SK-N-MC (cell line): ENCODE measurements at regions not wholly inside any gene's neighbourhood (a gene's known extent, or its start where the extent isn't known, plus 50 kb on each side); places are given as distances from the start of the nearest gene placed in this dataset.
A peak's percentile ranks its signal among the peaks of the same experiment; 100 is the strongest.

Source experiments
- DNase-seq: peaks from one replicate; pipeline ENCODE4 v3.0.0-alpha.2; 2011; ENCODE audit warnings: low read depth, low spot score
- H3K27ac ChIP-seq: fragments of 200-600 bp; sonication (generic); 2 replicates; pipeline ENCODE4 v1.5.1; 2016; ENCODE audit warnings: mixed run types
- H3K36me3 ChIP-seq: fragments of 200-600 bp; sonication (generic); 2 replicates; pipeline ENCODE4 v1.6.1; 2017; ENCODE audit warnings: antibody characterized with exemption, low read length, mixed read lengths; ENCODE audit not compliant: insufficient read depth
- H3K4me3 ChIP-seq: fragments of 200-600 bp; sonication (generic); 2 replicates; pipeline ENCODE4 v1.5.1; 2016
- H3K9ac ChIP-seq: fragments of 200-600 bp; sonication (generic); 2 replicates; pipeline ENCODE4 v1.8.0; 2017; ENCODE audit warnings: mixed run types, mixed read lengths; ENCODE audit not compliant: insufficient read length
- H3K9me3 ChIP-seq: fragments of 200-600 bp; sonication (generic); 2 replicates; pipeline ENCODE4 v1.6.1; 2017; ENCODE audit warnings: low read depth, mild to moderate bottlenecking, antibody characterized with exemption, low read length, moderate library complexity, mixed read lengths
- EZH2 ChIP-seq: fragments of 200-600 bp; sonication (generic); IDR thresholded peaks from one replicate; pipeline ENCODE4 v1.6.1; 2017; ENCODE audit warnings: antibody characterized with exemption
- FOXP2 ChIP-seq: optimal IDR thresholded peaks from 2 replicates; pipeline ENCODE3; 2011; ENCODE audit warnings: mild to moderate bottlenecking, moderate library complexity; ENCODE audit not compliant: insufficient read depth; ENCODE audit errors: extremely low read length, control extremely low read depth
- POLR2AphosphoS5 ChIP-seq: IDR thresholded peaks from 2 replicates; pipeline ENCODE4 v1.6.1; 2012; ENCODE audit warnings: mild to moderate bottlenecking, low read depth, low read length, borderline replicate concordance

DNA sequence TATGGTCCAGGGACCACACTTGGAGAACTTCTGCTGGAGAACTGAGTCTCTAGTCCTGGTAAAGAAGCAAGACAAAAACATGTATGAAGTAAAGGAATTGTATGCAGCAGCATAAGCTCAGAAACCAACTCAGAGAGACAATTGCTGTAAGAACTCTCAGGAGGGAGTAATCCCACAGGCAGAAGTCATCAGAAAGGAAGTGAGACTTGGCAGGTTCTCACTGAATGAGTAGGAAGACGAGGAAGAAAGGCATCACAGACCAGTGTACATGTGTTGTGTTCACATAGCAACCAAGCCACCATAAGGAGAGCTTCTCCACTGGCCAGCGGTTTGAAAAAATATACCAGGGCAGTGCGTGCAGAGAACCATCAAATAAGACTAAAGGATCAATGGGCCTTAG, 57.9 kb upstream of the FST start:
- no peak overlapping the region for H3K27ac ChIP-seq
- no peak overlapping the region for H3K4me3 ChIP-seq
- H3K36me3 ChIP-seq: no peaks in the 10 kb centered on the region
- no peak for DNase-seq
- no peak for TF ChIP-seq POLR2AphosphoS5
- no peak for TF ChIP-seq EZH2
- no peak for TF ChIP-seq FOXP2
- no peaks in the 10 kb centered on the region for H3K9me3 ChIP-seq
- H3K9ac ChIP-seq: no peak overlapping the region

DNA sequence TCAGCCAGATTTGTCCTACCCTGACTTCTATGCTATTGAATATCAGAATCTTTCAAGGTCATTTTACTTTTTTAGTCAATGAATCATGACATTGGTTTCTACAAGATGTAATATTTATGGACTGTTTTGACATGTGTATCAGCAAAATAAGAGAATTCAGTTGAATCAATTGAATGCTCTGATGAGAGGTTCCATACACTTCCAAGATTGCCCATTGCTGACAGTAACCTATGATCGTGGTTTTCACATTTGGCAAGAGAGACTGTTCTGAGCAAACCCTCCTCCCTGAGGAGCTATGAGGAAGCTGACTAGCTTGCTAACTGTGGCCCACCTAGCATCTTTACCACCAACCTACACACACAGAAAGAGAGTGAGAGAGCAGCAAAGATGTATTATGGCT, 56.7 kb upstream of the FST start:
- Histone ChIP-seq H3K9ac (no peak overlapping the region), H3K27ac (no peak overlapping the region)

DNA sequence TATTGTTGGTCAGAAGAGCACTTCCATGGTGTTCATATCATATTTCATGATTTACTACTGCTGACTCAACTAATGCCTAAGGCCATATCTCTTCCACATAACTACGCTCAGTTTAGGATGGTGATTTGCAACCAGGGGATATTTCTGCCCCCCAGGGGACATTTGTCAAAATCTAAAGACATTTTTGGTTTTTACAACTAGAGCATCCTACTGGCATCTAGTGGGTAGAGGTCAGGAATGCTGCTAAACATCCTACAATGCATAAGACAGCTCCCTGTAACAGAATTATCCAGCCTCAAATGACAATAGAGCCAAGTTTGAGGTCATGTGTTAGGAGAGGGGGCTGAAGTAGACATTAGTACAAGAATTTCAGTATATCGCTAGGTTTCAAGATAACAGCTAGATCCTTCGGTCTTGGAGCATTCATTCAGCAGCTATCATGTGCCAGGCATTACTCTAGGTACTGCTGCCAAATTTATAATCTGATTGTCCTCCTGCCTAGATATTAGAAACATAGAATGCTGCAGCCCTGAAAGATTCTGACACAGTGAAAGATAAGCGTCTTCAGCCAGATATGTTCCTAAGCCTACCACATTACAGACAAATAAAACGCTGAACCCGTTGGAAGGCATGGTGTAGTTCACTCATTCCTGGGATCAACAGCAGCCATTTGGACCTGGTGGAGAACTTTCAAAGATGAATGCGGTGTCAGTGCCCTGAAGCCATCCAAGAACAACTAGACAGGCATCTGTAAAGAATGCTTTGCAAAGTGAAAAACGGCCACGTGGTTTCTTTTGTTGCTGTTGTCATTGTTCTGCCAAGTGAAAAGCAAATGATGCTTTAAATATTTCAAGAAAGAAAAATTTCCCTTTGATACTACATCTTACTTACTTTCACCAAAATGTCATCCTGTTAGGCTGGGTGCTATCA, 55.5 kb upstream of the FST start:
- H3K9ac ChIP-seq: no peak overlapping the region
- no peaks in the 10 kb centered on the region for H3K9me3 ChIP-seq
- H3K27ac ChIP-seq: no peak overlapping the region
- H3K36me3 ChIP-seq: no peaks in the 10 kb centered on the region
- no peak for TF ChIP-seq FOXP2
- TF ChIP-seq POLR2AphosphoS5: no peak
- TF ChIP-seq EZH2: no peak
- DNase-seq: no peak
- no peak overlapping the region for H3K4me3 ChIP-seq

More for the DNA sequence above, 56.7 kb upstream of the FST start:
- no peak for DNase-seq
- H3K9me3 ChIP-seq: no peaks in the 10 kb centered on the region
- no peak for TF ChIP-seq POLR2AphosphoS5
- H3K4me3 ChIP-seq: no peak overlapping the region
- no peaks in the 10 kb centered on the region for H3K36me3 ChIP-seq

DNA sequence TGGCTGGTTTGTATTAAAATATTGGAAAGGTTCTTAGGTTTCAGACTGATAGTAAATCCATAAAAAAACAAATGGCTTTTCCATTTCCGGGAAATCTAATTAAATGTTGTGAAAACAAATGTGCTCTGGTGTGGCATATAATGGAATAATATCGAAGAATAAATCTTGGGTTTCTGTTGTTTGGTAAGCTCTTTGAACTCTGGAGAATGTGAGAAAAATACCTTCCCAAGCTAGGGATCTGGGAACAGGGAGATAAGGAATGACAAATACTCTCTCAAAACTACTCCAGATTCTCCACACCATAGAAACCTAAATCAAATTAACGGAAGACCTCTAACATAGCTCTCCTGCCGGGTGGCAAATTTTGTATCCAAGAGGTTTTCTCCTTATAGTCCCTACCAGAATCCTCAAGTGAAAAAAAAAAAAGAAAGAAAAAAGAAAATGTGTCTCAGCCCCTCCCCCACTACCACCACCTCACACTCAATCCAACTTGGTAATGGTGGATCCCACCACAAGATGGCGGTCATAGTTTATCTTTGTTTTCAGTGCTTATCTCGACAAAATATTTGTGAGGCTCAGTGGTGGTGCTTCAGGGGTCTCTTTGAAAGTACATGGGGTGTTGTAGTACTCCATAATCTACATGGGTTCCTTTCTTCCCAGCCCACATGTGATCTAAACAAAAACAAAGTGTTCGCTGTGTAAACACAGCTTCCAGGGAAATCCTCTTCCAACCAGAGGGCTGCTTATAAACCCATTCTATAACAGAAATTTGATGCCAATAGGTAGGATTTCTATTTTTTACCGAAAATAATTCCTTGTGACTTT, 54.5 kb upstream of the FST start:
- Histone ChIP-seq H3K27ac (no peak overlapping the region), H3K9ac (no peak overlapping the region), H3K9me3 (no peaks in the 10 kb centered on the region), H3K36me3 (no peaks in the 10 kb centered on the region), H3K4me3 (no peak overlapping the region)
- TF ChIP-seq EZH2 (no peak), POLR2AphosphoS5 (no peak), FOXP2 (no peak)
- peak; percentile 12 for DNase-seq

DNA sequence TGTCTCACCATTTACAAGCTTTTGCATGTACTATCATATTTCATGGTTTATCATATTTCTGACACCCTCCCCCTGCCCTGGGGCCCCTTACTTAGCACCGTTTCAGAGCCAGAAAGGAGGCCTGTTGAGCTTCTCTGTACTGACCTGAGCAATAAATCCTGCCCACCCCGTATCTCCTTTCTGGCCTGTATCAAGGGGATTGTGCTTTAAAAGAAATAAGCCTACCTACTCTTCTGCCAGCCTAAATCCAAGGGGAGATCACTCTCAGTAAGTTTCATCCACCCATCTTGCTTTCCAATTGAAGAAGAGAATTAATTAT, 54.0 kb upstream of the FST start:
- Histone ChIP-seq H3K9ac (no peak overlapping the region), H3K36me3 (no peaks in the 10 kb centered on the region), H3K27ac (no peak overlapping the region), H3K4me3 (no peak overlapping the region), H3K9me3 (no peaks in the 10 kb centered on the region)
- TF ChIP-seq POLR2AphosphoS5 (no peak), EZH2 (no peak), FOXP2 (no peak)
- DNase-seq: no peak

DNA sequence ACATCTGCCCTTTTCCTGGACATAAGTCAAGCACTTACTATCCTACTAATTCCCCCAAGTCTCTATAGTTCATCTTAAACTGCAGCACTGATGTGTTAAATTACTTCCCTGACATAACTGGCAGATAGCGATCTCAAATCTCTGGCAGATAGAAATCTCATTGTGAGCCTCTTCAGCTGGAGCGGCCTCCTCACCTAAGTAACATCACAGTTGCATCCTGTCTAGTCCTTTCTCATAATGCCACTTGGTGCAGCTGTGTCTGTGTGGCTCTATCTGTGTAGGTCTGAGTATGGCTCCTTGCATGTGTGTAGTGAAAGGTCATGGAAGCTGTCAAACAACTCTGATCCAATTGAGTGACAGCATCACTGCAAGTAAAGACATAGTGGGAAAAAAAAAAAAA, 53.6 kb upstream of the FST start:
- TF ChIP-seq FOXP2 (no peak), POLR2AphosphoS5 (no peak), EZH2 (no peak)
- H3K9me3 ChIP-seq: no peaks in the 10 kb centered on the region
- no peak overlapping the region for H3K27ac ChIP-seq
- H3K4me3 ChIP-seq: no peak overlapping the region
- DNase-seq: no peak
- no peaks in the 10 kb centered on the region for H3K36me3 ChIP-seq
- no peak overlapping the region for H3K9ac ChIP-seq

DNA sequence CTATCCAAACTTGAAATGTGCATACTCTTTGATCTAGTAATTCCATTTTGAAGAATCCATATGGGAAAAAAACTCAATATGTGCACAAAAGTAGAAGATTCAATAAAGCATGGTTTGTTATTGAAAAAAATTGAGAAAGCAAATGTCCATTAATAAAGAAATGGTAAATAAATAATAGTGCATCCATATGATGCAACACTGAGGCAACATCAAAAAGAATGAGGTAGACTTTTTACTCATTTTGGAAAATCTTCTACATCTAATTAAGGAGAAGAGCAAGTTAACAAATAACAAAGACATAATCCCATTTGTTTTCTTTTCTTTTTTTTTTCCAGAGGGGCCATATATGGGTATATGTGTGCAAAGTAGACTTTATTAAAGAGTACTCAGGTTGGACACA, 52.5 kb upstream of the FST start:
- H3K36me3 ChIP-seq: no peaks in the 10 kb centered on the region
- DNase-seq: no peak
- no peak overlapping the region for H3K27ac ChIP-seq
- no peak for TF ChIP-seq POLR2AphosphoS5
- no peak for TF ChIP-seq FOXP2
- TF ChIP-seq EZH2: no peak
- H3K9ac ChIP-seq: no peak overlapping the region
- no peaks in the 10 kb centered on the region for H3K9me3 ChIP-seq
- H3K4me3 ChIP-seq: no peak overlapping the region

DNA sequence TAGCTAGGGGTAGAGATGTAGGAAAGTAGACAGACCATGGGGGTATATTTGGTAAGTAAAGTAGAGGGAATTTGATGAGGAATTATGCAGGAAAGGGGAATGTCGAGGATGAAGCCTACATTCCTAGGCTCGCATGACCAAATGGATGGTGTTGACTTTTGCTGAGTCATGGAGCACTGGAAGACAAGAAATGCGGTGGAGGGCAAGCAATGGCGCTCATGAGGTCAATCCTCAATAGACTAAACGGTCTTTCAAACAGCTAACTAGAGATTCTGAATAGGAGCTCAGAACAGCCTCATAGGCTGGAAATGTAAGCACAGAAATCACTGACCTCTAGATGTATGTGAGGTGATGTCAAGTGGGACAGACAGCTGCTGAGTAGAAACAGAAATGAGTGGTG, 50.7 kb upstream of the FST start:
- no peak for DNase-seq
- Histone ChIP-seq H3K9ac (no peak overlapping the region), H3K4me3 (no peak overlapping the region), H3K27ac (no peak overlapping the region), H3K36me3 (no peaks in the 10 kb centered on the region), H3K9me3 (no peaks in the 10 kb centered on the region)
- TF ChIP-seq FOXP2: no peak
- TF ChIP-seq POLR2AphosphoS5: no peak
- no peak for TF ChIP-seq EZH2
